GM23248 (cell line): ENCODE measurements at regions not wholly inside any gene's neighbourhood (a gene's known extent, or its start where the extent isn't known, plus 50 kb on each side); places are given as distances from the start of the nearest gene placed in this dataset.

Experiments
- DNase-seq: peaks from one replicate; pipeline ENCODE4 v3.0.0-alpha.2; 2015
- H2AFZ ChIP-seq: fragments of 200-600 bp; sonication (generic); 2 replicates; pipeline ENCODE4 v1.6.1; 2016; ENCODE audit warnings: antibody characterized with exemption
- H3F3A ChIP-seq: fragments of 200-600 bp; sonication (generic); 2 replicates; pipeline ENCODE4 v1.6.1; 2016; ENCODE audit warnings: mild to moderate bottlenecking, antibody characterized with exemption, mixed run types; ENCODE audit not compliant: insufficient read depth
- H3K27ac ChIP-seq: fragments of 200-600 bp; sonication (generic); 2 replicates; pipeline ENCODE4 v1.5.1; 2016; ENCODE audit warnings: mild to moderate bottlenecking
- H3K27me3 ChIP-seq: fragments of 200-600 bp; sonication (generic); replicated peaks from 2 replicates; pipeline ENCODE4 v1.6.1; 2016; ENCODE audit warnings: mild to moderate bottlenecking; ENCODE audit not compliant: insufficient read depth
- H3K36me3 ChIP-seq: fragments of 200-600 bp; sonication (generic); 2 replicates; pipeline ENCODE4 v1.6.1; 2016; ENCODE audit warnings: low read depth, mild to moderate bottlenecking
- H3K4me1 ChIP-seq: fragments of 200-600 bp; sonication (generic); 2 replicates; pipeline ENCODE4 v1.6.1; 2016; ENCODE audit warnings: mild to moderate bottlenecking; ENCODE audit not compliant: insufficient read depth
- H3K4me2 ChIP-seq: fragments of 200-600 bp; sonication (generic); one replicate; pipeline ENCODE4 v1.6.1; 2016; ENCODE audit warnings: mild to moderate bottlenecking; ENCODE audit not compliant: unreplicated experiment
- H3K4me3 ChIP-seq: fragments of 200-600 bp; sonication (generic); 2 replicates; pipeline ENCODE4 v1.5.1; 2016; ENCODE audit warnings: mild to moderate bottlenecking
- H3K79me2 ChIP-seq: fragments of 200-600 bp; sonication (generic); 2 replicates; pipeline ENCODE4 v1.6.1; 2016; ENCODE audit warnings: mild to moderate bottlenecking; ENCODE audit not compliant: insufficient read depth
- H3K9ac ChIP-seq: fragments of 200-600 bp; sonication (generic); 2 replicates; pipeline ENCODE4 v1.6.1; 2016; ENCODE audit warnings: mild to moderate bottlenecking
- H3K9me2 ChIP-seq: fragments of 200-600 bp; sonication (generic); 2 replicates; pipeline ENCODE4 v1.6.1; 2016; ENCODE audit warnings: mixed run types, mild to moderate bottlenecking, moderate library complexity; ENCODE audit not compliant: insufficient read depth
- H3K9me3 ChIP-seq: fragments of 200-600 bp; sonication (generic); one replicate; pipeline ENCODE4 v1.6.1; 2017; ENCODE audit warnings: low read depth
- H4K20me1 ChIP-seq: fragments of 200-600 bp; sonication (generic); 2 replicates; pipeline ENCODE4 v1.6.0; 2016; ENCODE audit not compliant: insufficient read depth
- EZH2 ChIP-seq: fragments of 200-600 bp; sonication (generic); IDR thresholded peaks from 2 replicates; pipeline ENCODE4 v1.6.1; 2018; ENCODE audit warnings: antibody characterized with exemption, mild to moderate bottlenecking; ENCODE audit not compliant: insufficient read depth, poor library complexity, severe bottlenecking
- EZH2phosphoT487 ChIP-seq: fragments of 200-600 bp; sonication (generic); IDR thresholded peaks from 2 replicates; pipeline ENCODE4 v1.6.1; 2018; ENCODE audit warnings: antibody characterized with exemption, moderate library complexity, mild to moderate bottlenecking, low read depth; ENCODE audit not compliant: insufficient read depth
- WGBS, 2 experiments: methylation state at CpG; one replicate each; pipeline ENCODE4 v1.1.6; 2015 to 2017; ENCODE audit warnings: low lambda C conversion rate in 2 of 2, low coverage in 1 of 2; ENCODE audit errors: missing lambda C conversion rate in 2 of 2; 5-methylcytosine and 5-hydroxymethylcytosine counted together
- in situ Hi-C: fragments of 300-500 bp; cut with MboI; formaldehyde crosslinking; loops from 2 replicates; pipeline ENCODE4 v1.15.0; 2020

DNA sequence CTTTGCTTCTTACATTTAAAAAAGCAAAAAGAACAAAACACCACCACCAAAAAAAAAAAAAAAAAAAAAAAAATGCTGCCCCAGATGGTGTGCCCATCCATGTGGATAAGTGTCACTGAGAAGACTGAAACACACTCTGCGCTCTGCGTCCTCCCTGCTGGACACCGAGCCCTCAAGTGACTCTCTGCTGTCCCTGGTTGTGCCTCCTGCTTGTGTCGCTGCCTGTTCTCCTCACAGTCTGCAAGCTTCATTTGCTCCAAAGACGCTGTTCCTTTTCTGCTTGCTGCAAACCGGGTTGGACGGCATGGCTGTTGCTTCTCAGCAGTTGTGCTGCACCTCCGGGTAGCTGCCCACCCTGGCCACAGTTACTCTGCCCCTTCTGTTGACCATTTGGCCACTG is 276.2 kb upstream of the ATP2B1 start:
- H3K4me3 ChIP-seq = no peak overlapping the region
- WGBS, 2 experiments = 96% methylated on average over 8 of the region's 8 CpGs
- H3K9me2 ChIP-seq = no peaks in the 10 kb centered on the region
- in situ Hi-C loops = no loop called here
- no peak for TF ChIP-seq EZH2
- no peak overlapping the region for H3K9ac ChIP-seq
- H4K20me1 ChIP-seq = no peaks in the 10 kb centered on the region
- no peak overlapping the region for H3K4me2 ChIP-seq
- peaks cover 19% of the 10 kb centered on the region for H3F3A ChIP-seq
- H3K4me1 ChIP-seq = peaks cover 17% of the 10 kb centered on the region
- no peaks in the 10 kb centered on the region for H3K36me3 ChIP-seq
- H3K9me3 ChIP-seq = no peaks in the 10 kb centered on the region
- no peaks in the 10 kb centered on the region for H3K79me2 ChIP-seq
- no peak for DNase-seq
- H2AFZ ChIP-seq = no peak overlapping the region
- H3K27me3 ChIP-seq = no peaks in the 10 kb centered on the region
- no peak overlapping the region for H3K27ac ChIP-seq

DNA sequence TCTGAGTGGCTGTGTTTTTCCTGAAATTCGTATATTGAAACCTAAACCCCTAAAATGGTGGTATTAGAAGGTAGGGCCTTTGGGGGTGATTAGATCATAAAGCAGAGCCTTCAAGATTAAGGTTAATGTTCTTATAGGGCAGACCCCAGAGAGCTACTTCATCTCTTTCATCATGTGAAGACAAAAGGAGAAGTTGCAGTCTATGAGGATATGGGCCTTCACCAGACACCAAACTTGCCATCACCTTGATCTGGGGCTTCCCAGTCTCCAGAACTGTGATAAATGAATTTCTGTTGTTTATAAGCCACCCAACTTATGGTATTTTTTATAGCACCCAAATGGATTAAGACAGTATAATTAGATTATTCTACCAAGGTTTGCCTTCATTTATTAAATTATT is 275.0 kb upstream of the ATP2B1 start:
- Histone ChIP-seq H3K36me3 (no peaks in the 10 kb centered on the region), H2AFZ (no peak overlapping the region), H3K9me2 (no peaks in the 10 kb centered on the region), H3K27ac (no peak overlapping the region), H3K9ac (no peak overlapping the region), H3K4me3 (no peak overlapping the region), H3K9me3 (no peaks in the 10 kb centered on the region), H3K79me2 (no peaks in the 10 kb centered on the region), H3K4me1 (peaks cover 20% of the 10 kb centered on the region), H3K4me2 (no peak overlapping the region), H3F3A (peaks cover 28% of the 10 kb centered on the region), H4K20me1 (no peaks in the 10 kb centered on the region), H3K27me3 (no peaks in the 10 kb centered on the region)
- in situ Hi-C loops = no loop called here
- WGBS, 2 experiments = 93 to 94% methylated on average over 1 of the region's 1 CpG
- TF ChIP-seq EZH2phosphoT487 (no peak), EZH2 (no peak)
- no peak for DNase-seq

DNA sequence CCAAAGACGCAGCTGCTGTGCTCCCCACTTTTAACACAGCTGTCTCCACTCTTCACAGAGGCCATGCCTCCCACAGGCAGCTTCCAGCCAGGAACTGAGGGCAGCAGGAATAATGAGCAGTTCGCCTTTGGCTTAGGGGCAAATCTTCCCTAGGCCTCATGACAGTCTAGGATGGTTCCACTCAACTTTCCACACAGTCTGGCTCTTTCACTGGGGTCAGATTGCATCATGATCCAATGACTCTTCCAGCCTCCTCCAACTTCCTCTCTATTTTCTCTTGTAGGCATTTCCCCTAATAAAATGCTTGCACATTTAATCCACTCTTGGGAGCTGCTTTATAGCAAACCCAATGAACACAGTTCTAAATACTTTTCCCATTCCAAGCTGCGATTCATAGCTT is 271.6 kb upstream of the ATP2B1 start:
- no peaks in the 10 kb centered on the region for H3K36me3 ChIP-seq
- peak overlapping the region; percentile 32 for H2AFZ ChIP-seq
- H3K9ac ChIP-seq = no peak overlapping the region
- peak; percentile 76 for DNase-seq
- peak overlapping the region; percentile 55 for H3K27ac ChIP-seq
- H3K9me3 ChIP-seq = no peaks in the 10 kb centered on the region
- peaks cover 38% of the 10 kb centered on the region for H3F3A ChIP-seq
- peak overlapping the region; percentile 23 for H3K4me2 ChIP-seq
- peaks cover 42% of the 10 kb centered on the region for H3K4me1 ChIP-seq
- 48 to 49% methylated on average over 3 of the region's 3 CpGs for WGBS, 2 experiments
- no peak overlapping the region for H3K4me3 ChIP-seq
- TF ChIP-seq EZH2phosphoT487 = no peak
- TF ChIP-seq EZH2 = no peak
- H4K20me1 ChIP-seq = no peaks in the 10 kb centered on the region
- in situ Hi-C loops = no loop called here
- H3K79me2 ChIP-seq = no peaks in the 10 kb centered on the region
- no peaks in the 10 kb centered on the region for H3K9me2 ChIP-seq
- H3K27me3 ChIP-seq = no peaks in the 10 kb centered on the region

DNA sequence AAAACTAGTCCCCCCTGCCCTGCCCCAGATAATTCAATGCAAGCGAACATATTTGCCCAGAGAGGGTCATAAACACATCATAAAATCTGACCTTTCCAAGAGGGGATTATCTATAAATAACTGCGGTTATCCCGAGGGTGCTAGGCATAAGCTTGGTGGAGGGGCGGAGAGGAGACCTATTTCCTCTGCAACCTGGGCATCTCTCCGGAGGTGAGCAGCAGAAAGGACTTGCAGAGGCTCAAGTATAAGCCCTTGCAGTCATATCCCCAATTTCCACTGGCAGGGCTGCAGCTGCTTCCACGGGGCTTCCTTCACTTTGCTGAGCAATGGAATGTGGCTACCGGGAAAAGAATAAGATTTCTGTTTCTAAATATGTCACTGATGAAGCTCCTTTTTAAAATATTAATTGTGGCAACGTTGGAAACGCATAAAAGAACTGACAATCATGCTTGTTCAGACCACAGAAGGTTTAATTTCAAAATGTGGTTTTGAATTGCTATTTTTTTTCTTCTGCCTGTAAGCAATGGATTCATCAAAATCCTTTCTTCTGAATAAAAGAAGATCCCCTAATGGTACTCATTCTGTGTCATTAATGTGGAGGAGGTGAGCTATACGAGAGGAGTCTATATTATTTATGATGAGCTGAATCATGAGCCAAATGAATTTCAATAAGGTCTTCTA is 268.9 kb upstream of the ATP2B1 start:
- no peaks in the 10 kb centered on the region for H3K27me3 ChIP-seq
- TF ChIP-seq EZH2 (no peak), EZH2phosphoT487 (no peak)
- no peak overlapping the region for H3K4me3 ChIP-seq
- H3K9me3 ChIP-seq = no peaks in the 10 kb centered on the region
- peak overlapping the region; percentile 27 for H2AFZ ChIP-seq
- in situ Hi-C loops = no loop called here
- H3F3A ChIP-seq = peaks cover 38% of the 10 kb centered on the region
- 15 to 18% methylated on average over 10 of the region's 10 CpGs for WGBS, 2 experiments
- H3K9me2 ChIP-seq = no peaks in the 10 kb centered on the region
- peak overlapping the region; percentile 17; the same call in 1 of the 2 replicates for H3K27ac ChIP-seq
- peak overlapping the region; percentile 62 for H3K4me2 ChIP-seq
- peaks cover 39% of the 10 kb centered on the region for H3K4me1 ChIP-seq
- no peaks in the 10 kb centered on the region for H3K79me2 ChIP-seq
- DNase-seq = peak; percentile 56
- H3K36me3 ChIP-seq = no peaks in the 10 kb centered on the region
- no peak overlapping the region for H3K9ac ChIP-seq
- no peaks in the 10 kb centered on the region for H4K20me1 ChIP-seq
